Ectodermal cell (in vitro differentiated cells): ENCODE measurements at regions not wholly inside any gene's neighbourhood (a gene's known extent, or its start where the extent isn't known, plus 50 kb on each side); places are given as distances from the start of the nearest gene placed in this dataset.
A peak's percentile ranks its signal among the peaks of the same experiment; 100 is the strongest.

Source experiments
- H3K27ac ChIP-seq: 2 replicates; pipeline ENCODE4 v1.7.0; 2013; ENCODE audit warnings: mild to moderate bottlenecking, low read depth, low read length; ENCODE audit not compliant: insufficient read depth, poor library complexity, severe bottlenecking
- H3K27me3 ChIP-seq: 2 replicates; pipeline ENCODE4 v1.7.0; 2013; ENCODE audit warnings: mild to moderate bottlenecking, low read length; ENCODE audit not compliant: insufficient read depth, control insufficient read depth, poor library complexity, severe bottlenecking
- H3K36me3 ChIP-seq: one replicate; pipeline ENCODE4 v1.7.0; 2013; ENCODE audit warnings: low read length; ENCODE audit not compliant: control insufficient read depth, insufficient read depth
- H3K4me1 ChIP-seq: one replicate; pipeline ENCODE4 v1.7.0; 2013; ENCODE audit warnings: low read length; ENCODE audit not compliant: control insufficient read depth, insufficient read depth
- H3K4me3 ChIP-seq: 2 replicates; pipeline ENCODE4 v1.7.0; 2013; ENCODE audit warnings: low read depth, low read length, control low read depth; ENCODE audit not compliant: insufficient read depth
- H3K9me3 ChIP-seq: 2 replicates; pipeline ENCODE4 v1.7.0; 2013; ENCODE audit warnings: mild to moderate bottlenecking, low read length, moderate library complexity; ENCODE audit not compliant: control insufficient read depth
- WGBS, 2 experiments: methylation state at CpG; one replicate each; pipeline ENCODE4 v1.1.7; 2013; ENCODE audit warnings: missing lambda C conversion rate in 2 of 2; 5-methylcytosine and 5-hydroxymethylcytosine counted together

DNA sequence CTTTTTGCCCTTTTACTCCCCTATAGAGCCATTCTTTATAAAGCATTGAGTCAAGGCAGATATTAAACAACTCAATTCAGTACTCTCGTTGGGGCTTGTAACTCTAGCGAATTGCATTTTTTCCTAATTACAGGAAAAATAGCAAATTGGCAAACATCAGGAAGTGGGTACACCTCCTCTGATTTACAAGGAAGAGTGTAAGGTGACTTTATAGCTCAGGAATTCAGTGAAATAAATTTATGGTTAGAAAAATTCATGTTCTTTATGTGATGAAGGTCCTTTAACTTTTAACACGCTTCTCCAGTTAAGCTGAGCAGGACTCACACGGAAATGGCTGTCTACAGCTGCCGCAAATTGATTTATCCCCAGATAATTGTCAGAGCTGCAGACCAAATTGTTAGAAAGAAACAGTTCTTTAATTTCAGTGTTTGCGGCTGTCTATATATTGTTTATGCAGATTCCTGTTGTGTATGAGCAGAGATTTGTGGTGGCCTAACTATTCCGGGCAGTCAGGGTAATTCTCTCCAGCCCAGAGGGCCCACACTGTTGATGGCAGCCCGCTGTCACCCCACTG, 151.1 kb upstream of the MKI67 start:
- Histone ChIP-seq H3K27me3 (no peaks in the 10 kb centered on the region), H3K4me3 (no peak overlapping the region)

DNA sequence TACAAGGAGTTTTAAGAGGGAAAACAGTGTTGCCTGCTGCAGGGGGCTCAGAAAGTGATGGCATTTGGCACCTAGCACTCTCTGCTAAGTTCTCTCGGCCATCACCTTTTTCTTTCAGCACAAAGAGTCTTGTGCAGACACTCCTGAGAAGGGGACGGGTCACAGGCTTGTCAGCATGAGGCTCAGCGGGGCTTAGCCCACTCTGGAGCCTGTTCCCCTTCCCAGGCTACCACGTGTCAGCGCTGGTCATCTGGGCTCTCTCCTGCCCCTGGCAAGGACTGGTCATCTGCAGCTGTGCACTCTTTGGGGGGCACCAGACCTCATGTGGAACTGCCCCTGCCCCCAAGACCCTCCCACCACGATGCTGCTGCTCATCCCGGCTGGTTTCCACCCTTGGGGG, 152.1 kb upstream of the MKI67 start:
- Histone ChIP-seq H3K27me3 (no peaks in the 10 kb centered on the region), H3K27ac (no peak overlapping the region), H3K4me3 (no peak overlapping the region), H3K4me1 (no peaks in the 10 kb centered on the region), H3K36me3 (no peaks in the 10 kb centered on the region), H3K9me3 (no peaks in the 10 kb centered on the region)
- 39 to 49% methylated on average over 7 of the region's 7 CpGs for WGBS, 2 experiments

More for the DNA sequence above, 151.1 kb upstream of the MKI67 start:
- H3K9me3 ChIP-seq: no peaks in the 10 kb centered on the region
- WGBS, 2 experiments: 95 to 99% methylated on average over 8 of the region's 8 CpGs
- H3K4me1 ChIP-seq: no peaks in the 10 kb centered on the region
- no peaks in the 10 kb centered on the region for H3K36me3 ChIP-seq
- no peak overlapping the region for H3K27ac ChIP-seq

DNA sequence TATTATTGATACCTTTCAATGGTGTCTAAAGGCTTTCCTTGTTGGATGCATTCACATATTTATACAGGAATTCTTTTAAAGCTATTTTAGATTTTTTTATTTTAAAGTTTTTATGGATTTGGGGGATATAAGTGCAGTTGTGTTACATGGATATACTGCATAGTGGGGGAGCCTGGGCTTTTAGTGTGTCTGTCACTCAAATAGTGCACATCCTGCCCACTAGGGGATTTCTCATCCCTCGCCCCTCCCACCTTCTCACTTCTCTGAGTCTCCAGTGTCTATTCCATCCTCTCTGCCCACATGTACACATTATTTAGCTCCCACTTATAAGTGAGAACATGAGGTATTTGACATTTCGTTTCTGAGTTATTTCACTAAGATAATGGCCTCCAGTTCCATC, 154.0 kb upstream of the MKI67 start:
- 78 to 92% methylated on average over 2 of the region's 2 CpGs for WGBS, 2 experiments
- Histone ChIP-seq H3K27ac (no peak overlapping the region), H3K4me1 (no peaks in the 10 kb centered on the region), H3K9me3 (no peaks in the 10 kb centered on the region), H3K4me3 (no peak overlapping the region), H3K27me3 (peaks cover 12% of the 10 kb centered on the region), H3K36me3 (no peaks in the 10 kb centered on the region)

DNA sequence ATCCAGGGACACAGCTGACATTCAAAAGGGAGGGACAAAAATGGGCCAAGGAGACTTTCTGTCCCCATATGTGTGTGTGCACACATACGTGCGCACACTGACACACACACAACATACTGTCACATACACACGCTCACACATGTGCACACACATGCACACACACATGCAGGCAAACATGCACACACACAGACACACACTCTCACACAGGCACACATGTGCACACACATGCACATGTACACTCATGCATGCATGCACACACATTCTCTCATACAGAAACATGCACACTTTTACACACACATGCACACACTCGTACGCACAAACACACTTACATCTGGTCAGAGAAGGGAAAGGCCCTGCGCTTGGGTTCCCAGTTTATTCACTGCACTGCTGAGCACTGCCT, 155.1 kb upstream of the MKI67 start:
- WGBS, 2 experiments: 80 to 87% methylated on average over 6 of the region's 6 CpGs
- Histone ChIP-seq H3K27ac (no peak overlapping the region), H3K4me3 (no peak overlapping the region), H3K36me3 (no peaks in the 10 kb centered on the region), H3K4me1 (no peaks in the 10 kb centered on the region), H3K27me3 (peaks cover 22% of the 10 kb centered on the region), H3K9me3 (no peaks in the 10 kb centered on the region)

DNA sequence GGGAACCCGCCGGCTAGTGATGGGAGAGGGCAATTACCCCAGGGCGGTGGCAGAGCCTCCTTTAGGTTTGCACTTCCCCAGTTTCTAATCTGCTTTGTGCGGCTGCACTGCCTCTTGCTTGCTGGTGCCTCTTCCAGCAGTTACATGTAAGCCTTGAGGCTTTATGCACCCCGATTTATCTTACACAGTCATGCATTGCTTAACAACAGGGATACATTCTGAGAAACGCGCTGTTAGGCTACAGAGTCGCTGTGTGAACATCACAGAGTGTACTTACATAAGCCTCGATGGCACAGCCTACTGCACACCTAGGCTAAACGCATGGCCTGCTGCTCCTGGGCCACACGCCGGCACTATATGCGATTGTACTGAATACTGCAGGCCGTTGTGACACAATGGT, 155.6 kb upstream of the MKI67 start:
- Histone ChIP-seq H3K4me3 (no peak overlapping the region), H3K27me3 (peaks cover 27% of the 10 kb centered on the region), H3K27ac (no peak overlapping the region), H3K9me3 (no peaks in the 10 kb centered on the region), H3K4me1 (no peaks in the 10 kb centered on the region), H3K36me3 (no peaks in the 10 kb centered on the region)
- 94% methylated on average over 14 of the region's 14 CpGs for WGBS, 2 experiments

DNA sequence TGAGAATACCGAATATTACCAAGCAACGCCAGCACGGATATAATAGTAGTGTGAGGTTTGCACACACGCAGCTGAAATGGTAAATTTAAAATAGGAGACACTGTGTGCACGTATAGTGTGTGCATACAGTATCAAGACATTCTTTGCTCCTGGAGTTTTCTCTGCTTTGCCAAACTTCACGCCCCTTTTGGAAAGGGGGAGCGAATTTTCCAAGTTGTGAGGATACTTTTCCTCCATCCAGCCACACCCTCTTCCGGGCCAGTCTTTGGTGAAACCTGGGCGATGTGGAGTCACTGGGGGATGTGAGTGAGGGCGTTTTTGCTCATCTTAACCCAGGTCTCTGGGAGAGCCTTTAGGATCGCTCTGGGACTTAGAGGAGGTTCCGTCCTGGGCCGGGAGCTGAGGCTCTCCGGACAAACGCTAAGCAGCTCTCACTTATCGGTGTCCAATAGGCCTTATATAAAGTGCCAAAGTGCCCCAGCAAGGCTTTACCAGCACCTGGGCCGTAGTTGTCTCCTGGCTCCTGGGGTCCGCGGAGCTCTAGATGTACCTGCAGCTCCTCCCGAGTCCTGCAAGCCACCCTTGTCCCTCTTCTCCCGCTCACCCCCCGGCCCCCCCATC, 160.0 kb upstream of the MKI67 start:
- Histone ChIP-seq H3K36me3 (no peaks in the 10 kb centered on the region), H3K27ac (no peak overlapping the region), H3K27me3 (peaks cover 47% of the 10 kb centered on the region), H3K4me1 (peaks cover 5% of the 10 kb centered on the region), H3K9me3 (no peaks in the 10 kb centered on the region), H3K4me3 (peak overlapping the region; percentile 31)
- 46 to 47% methylated on average over 22 of the region's 22 CpGs for WGBS, 2 experiments

DNA sequence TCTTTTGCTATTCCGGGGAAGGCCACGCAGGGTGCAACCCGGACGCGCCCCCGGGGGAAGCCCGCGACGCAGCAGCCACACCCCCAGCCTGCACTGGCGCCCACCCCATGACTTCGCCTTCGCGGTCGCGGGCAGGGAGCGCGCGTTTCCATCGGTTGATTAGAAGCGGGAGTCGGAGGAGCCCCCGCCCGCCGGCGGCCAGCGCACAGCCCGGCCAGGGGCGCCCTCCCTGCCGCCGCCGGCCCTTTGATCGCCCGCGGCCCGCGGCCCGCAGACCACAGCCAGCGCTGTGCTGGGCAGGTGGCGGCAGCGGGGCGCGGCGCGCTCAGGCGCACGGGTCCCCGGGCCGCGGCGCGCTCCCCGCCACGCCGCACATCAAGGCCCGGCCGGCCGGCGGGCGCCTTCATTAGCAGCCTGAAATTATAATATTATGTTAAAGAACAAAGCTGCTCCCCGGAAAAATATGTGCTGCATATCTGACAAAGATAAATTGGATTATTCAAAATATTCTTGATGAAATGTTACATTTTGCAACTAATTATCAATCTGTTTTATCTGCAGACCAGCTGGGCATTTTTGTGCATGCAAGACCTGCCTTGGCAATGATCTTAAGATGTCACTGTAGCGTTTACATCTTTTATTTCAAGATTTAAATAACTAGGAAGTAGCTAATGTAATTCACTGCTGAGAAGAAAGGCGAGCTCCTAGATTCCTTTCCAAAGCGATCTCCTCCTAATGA, 160.7 kb upstream of the MKI67 start:
- peaks cover 5% of the 10 kb centered on the region for H3K4me1 ChIP-seq
- peaks cover 47% of the 10 kb centered on the region for H3K27me3 ChIP-seq
- H3K36me3 ChIP-seq: no peaks in the 10 kb centered on the region
- H3K27ac ChIP-seq: no peak overlapping the region
- H3K4me3 ChIP-seq: peak overlapping the region; percentile 31
- WGBS, 2 experiments: 4 to 5% methylated on average over 60 to 63 of the region's 63 CpGs
- H3K9me3 ChIP-seq: no peaks in the 10 kb centered on the region

DNA sequence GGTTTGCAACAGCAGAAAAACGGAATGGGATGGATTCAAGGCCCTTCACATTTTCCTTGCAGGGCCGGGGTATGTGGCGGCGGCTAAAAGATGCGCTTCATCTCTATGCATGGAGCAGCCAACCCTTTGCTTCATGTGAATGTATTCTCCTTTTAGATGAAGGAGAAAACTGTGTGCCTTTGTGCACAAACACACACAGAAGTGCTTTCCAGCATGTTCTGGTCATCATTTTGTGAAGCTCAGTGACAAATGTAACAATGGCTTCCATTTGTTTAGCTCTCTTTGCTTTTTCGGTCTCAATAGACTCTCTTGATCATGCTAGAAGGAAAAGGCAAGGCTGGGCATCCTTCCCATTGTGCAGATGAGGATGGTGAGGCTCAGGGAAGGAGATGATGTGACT, 161.7 kb upstream of the MKI67 start:
- Histone ChIP-seq H3K27ac (no peak overlapping the region), H3K4me1 (peaks cover 5% of the 10 kb centered on the region), H3K9me3 (no peaks in the 10 kb centered on the region), H3K27me3 (peaks cover 47% of the 10 kb centered on the region), H3K36me3 (no peaks in the 10 kb centered on the region), H3K4me3 (no peak overlapping the region)
- 91 to 95% methylated on average over 6 of the region's 6 CpGs for WGBS, 2 experiments

DNA sequence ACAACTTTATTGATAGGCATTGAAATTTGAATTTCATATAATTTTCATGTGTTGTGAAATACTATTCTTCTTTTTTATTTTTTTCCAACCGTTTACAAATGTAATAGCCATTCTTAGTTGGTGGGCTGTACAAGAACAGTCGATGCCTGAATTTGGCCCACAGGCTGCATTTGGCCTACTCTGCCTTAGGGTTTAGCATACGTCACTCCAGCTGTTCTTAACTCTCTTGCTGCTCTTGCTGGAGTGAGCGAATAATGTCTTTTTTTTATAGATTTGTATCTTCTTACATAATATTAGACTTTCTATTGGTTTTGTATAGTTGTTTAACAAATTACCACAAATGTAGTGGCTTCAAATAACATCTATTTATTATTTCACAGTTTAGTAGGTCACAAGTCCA, 163.4 kb upstream of the MKI67 start:
- Histone ChIP-seq H3K9me3 (no peaks in the 10 kb centered on the region), H3K4me1 (peaks cover 5% of the 10 kb centered on the region), H3K27me3 (peaks cover 42% of the 10 kb centered on the region), H3K4me3 (no peak overlapping the region), H3K36me3 (no peaks in the 10 kb centered on the region), H3K27ac (no peak overlapping the region)
- 94 to 100% methylated on average over 3 of the region's 4 CpGs for WGBS, 2 experiments

DNA sequence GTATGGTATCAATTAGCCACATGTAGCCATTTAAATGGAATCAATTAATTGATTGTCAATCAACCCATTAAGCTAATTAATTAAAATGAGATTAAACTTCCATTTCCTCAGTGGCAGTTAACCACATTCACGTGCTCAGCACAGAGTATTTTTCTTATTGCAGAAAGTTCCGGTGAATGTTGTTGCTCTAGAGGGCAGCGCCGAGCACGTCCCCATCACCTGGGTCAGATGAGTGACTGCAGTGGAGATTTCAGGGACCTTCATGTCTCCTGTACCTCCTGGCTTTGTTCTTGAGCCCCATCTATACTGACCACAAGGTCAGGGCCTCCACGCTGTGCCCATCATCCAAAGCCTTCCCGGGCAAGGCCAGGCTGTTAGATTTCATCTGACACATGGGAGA, 168.8 kb upstream of the MKI67 start:
- Histone ChIP-seq H3K27ac (no peak overlapping the region), H3K4me1 (no peaks in the 10 kb centered on the region), H3K27me3 (no peaks in the 10 kb centered on the region), H3K36me3 (no peaks in the 10 kb centered on the region), H3K4me3 (no peak overlapping the region), H3K9me3 (no peaks in the 10 kb centered on the region)
- 81 to 85% methylated on average over 7 of the region's 7 CpGs for WGBS, 2 experiments
